ENCODE measurements at regions not wholly inside any gene's neighbourhood (a gene's known extent, or its start where the extent isn't known, plus 50 kb on each side); places are given as distances from the start of the nearest gene placed in this dataset.

DNA sequence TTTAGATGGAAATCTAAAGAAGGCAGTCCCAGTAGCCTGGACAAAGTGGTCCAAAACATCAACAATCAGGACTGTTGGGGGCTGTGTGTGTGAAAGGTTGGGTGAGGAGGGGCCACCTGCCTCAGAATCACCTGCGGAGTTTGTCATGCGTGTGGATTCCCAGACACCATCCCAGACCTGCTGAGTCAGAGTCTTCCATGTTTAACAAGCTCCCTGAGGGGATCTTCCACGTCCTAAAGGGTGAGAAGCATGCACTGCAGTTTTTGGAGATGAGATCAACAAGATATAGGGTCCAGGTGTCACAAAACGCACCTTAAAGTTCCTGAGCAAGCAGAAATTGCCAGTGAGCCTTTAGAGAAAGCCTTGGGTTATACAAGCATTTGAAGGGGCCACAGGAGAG lies 207.0 kb upstream of the FAM9B start:
- TF ChIP-seq POLR2A (IDR thresholded peaks at IDR 0.05): no peak
- TF ChIP-seq, protein P1, sequence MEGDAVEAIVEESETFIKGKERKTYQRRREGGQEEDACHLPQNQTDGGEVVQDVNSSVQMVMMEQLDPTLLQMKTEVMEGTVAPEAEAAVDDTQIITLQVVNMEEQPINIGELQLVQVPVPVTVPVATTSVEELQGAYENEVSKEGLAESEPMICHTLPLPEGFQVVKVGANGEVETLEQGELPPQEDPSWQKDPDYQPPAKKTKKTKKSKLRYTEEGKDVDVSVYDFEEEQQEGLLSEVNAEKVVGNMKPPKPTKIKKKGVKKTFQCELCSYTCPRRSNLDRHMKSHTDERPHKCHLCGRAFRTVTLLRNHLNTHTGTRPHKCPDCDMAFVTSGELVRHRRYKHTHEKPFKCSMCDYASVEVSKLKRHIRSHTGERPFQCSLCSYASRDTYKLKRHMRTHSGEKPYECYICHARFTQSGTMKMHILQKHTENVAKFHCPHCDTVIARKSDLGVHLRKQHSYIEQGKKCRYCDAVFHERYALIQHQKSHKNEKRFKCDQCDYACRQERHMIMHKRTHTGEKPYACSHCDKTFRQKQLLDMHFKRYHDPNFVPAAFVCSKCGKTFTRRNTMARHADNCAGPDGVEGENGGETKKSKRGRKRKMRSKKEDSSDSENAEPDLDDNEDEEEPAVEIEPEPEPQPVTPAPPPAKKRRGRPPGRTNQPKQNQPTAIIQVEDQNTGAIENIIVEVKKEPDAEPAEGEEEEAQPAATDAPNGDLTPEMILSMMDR (IDR thresholded peaks at IDR 0.05): no peak
- no peaks in the 10 kb centered on the region for H3K9me3 ChIP-seq (replicated peaks in 1 of 3)
- intact Hi-C loops (cut with DNase I): no loop called here
- H3K4me3 ChIP-seq: no peak overlapping the region
- 75 to 92% (median 79%) methylated on average over 2 to 4 of the region's 4 CpGs for WGBS, 4 donors
- no peaks in the 10 kb centered on the region for H3K4me1 ChIP-seq (replicated peaks in 1 of 2)
- no peaks in the 10 kb centered on the region for H3K27me3 ChIP-seq
- DNase-seq: no peak
- H3K36me3 ChIP-seq (replicated peaks in 1 of 2): no peaks in the 10 kb centered on the region
- no peak overlapping the region for H3K27ac ChIP-seq

DNA sequence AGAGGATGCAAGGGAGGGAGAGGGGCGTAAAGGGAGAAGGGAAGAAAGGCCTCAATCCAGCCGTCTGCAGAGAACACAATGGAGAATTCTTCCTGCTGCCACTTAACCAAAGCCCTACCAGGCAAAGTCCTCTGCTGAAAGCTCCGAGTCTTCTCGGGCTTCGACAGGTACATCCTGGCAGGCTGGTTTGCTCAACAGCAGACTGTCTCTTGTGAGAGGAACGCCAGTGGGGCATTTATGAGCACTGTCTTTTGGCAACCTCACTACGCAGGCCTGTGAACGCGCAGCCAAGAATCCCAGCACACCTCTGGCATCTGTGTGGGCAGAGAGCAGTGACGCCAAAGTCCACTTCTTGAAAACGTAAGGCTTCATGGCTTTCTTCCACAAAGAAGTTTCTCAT lies 207.5 kb upstream of the FAM9B start:
- H3K9me3 ChIP-seq (replicated peaks in 1 of 3): no peaks in the 10 kb centered on the region
- no peak overlapping the region for H3K4me3 ChIP-seq
- no peak overlapping the region for H3K27ac ChIP-seq
- no peak for DNase-seq
- no peaks in the 10 kb centered on the region for H3K4me1 ChIP-seq (replicated peaks in 1 of 2)
- TF ChIP-seq, protein P1 (IDR thresholded peaks at IDR 0.05): no peak
- TF ChIP-seq POLR2A (IDR thresholded peaks at IDR 0.05): no peak
- H3K36me3 ChIP-seq (replicated peaks in 1 of 2): no peaks in the 10 kb centered on the region
- intact Hi-C loops (cut with DNase I): no loop called here
- 83 to 94% (median 91%) methylated on average over 2 to 11 of the region's 11 CpGs for WGBS, 4 donors
- H3K27me3 ChIP-seq: no peaks in the 10 kb centered on the region

DNA sequence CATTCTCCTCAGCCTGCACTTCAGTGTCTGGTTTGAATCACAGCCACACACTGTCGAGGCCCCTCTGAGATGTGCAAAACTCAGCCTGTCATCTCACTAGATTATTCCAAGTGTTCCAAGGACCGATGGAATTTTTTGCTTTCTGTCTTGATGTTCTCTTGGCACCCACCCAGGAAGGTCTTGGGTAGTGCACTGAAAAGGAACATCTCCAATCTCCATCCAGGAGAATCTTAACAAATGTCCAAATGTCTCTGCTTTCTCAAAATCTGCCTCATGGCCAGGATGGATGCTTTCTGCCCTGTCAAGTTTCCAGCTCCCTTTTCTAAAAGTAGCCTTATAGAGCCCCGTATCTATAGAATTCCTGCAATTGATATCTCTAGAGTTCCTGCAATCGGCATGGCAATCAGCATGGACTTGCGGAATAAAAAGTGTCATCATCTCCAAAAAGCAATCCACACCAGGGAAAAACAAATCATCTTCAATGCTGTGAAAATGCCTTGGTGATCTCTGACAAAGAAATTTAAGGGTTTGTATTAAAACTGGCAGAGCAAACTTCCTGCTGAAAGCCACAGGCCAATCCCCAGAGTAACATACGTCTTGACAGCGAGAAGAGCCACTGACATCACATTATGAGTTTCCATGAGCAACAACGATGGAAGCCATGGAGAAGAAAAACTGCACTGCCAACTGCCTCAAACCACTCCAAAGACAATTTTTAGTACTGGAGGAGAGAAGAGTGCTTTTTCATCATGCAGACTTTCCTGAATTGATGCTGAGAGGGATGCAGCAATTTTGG lies 215.3 kb upstream of the FAM9B start:
- no peaks in the 10 kb centered on the region for H3K4me1 ChIP-seq (replicated peaks in 1 of 2)
- peak in 1 of 7 donors; percentile 3 for DNase-seq
- peaks cover 11% of the 10 kb centered on the region for H3K27me3 ChIP-seq
- H3K27ac ChIP-seq: no peak overlapping the region
- H3K36me3 ChIP-seq (replicated peaks in 1 of 2): no peaks in the 10 kb centered on the region
- H3K9me3 ChIP-seq (replicated peaks in 1 of 3): no peaks in the 10 kb centered on the region
- intact Hi-C loops (cut with DNase I): no loop called here
- no peak overlapping the region for H3K4me3 ChIP-seq
- TF ChIP-seq, protein P1 (IDR thresholded peaks at IDR 0.05): no peak
- no peak for TF ChIP-seq POLR2A (IDR thresholded peaks at IDR 0.05)
- 63 to 79% (median 71%) methylated on average over 7 to 8 of the region's 8 CpGs for WGBS, 4 donors

DNA sequence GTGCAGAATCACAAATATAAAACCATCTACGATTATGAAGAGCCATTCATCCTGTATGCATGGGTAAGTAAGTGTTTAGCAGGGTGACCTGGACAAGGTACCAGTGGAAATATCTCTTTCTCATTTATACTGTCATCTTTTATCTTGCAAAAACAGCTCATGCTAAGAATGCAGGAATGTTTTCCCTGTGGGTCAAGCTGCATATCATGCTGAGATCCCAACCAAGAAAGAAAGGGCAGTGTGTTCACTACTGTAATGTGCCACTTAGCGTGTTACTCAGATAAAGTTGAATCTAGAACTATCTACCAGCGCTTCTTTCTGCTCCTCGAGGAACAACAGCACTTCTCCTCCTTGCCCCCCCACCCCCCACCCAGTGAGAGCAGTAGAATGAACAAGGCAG lies 212.7 kb upstream of the TBL1X start:
- WGBS, 4 donors: 48 to 75% (median 60%) methylated on average over 1 to 4 of the region's 4 CpGs
- Histone ChIP-seq H3K4me1 (replicated peaks in 1 of 2) (no peaks in the 10 kb centered on the region), H3K27me3 (peaks cover 6% of the 10 kb centered on the region), H3K4me3 (no peak overlapping the region), H3K9me3 (replicated peaks in 1 of 3) (no peaks in the 10 kb centered on the region), H3K36me3 (replicated peaks in 1 of 2) (no peaks in the 10 kb centered on the region), H3K27ac (no peak overlapping the region)
- intact Hi-C loops (cut with DNase I): no loop called here
- DNase-seq: no peak
- TF ChIP-seq, protein P1 (IDR thresholded peaks at IDR 0.05): no peak
- no peak for TF ChIP-seq POLR2A (IDR thresholded peaks at IDR 0.05)

All from adrenal gland (tissue), 9 donors.